SK-N-MC (cell line): ENCODE measurements at regions not wholly inside any gene's neighbourhood (a gene's known extent, or its start where the extent isn't known, plus 50 kb on each side); places are given as distances from the start of the nearest gene placed in this dataset.

Experiments used
- DNase-seq: peaks from one replicate; pipeline ENCODE4 v3.0.0-alpha.2; 2011; ENCODE audit warnings: low read depth, low spot score
- H3K27ac ChIP-seq: fragments of 200-600 bp; sonication (generic); 2 replicates; pipeline ENCODE4 v1.5.1; 2016; ENCODE audit warnings: mixed run types
- H3K36me3 ChIP-seq: fragments of 200-600 bp; sonication (generic); 2 replicates; pipeline ENCODE4 v1.6.1; 2017; ENCODE audit warnings: antibody characterized with exemption, low read length, mixed read lengths; ENCODE audit not compliant: insufficient read depth
- H3K4me3 ChIP-seq: fragments of 200-600 bp; sonication (generic); 2 replicates; pipeline ENCODE4 v1.5.1; 2016
- H3K9ac ChIP-seq: fragments of 200-600 bp; sonication (generic); 2 replicates; pipeline ENCODE4 v1.8.0; 2017; ENCODE audit warnings: mixed run types, mixed read lengths; ENCODE audit not compliant: insufficient read length
- H3K9me3 ChIP-seq: fragments of 200-600 bp; sonication (generic); 2 replicates; pipeline ENCODE4 v1.6.1; 2017; ENCODE audit warnings: low read depth, mild to moderate bottlenecking, antibody characterized with exemption, low read length, moderate library complexity, mixed read lengths
- EZH2 ChIP-seq: fragments of 200-600 bp; sonication (generic); IDR thresholded peaks from one replicate; pipeline ENCODE4 v1.6.1; 2017; ENCODE audit warnings: antibody characterized with exemption
- FOXP2 ChIP-seq: optimal IDR thresholded peaks from 2 replicates; pipeline ENCODE3; 2011; ENCODE audit warnings: mild to moderate bottlenecking, moderate library complexity; ENCODE audit not compliant: insufficient read depth; ENCODE audit errors: extremely low read length, control extremely low read depth
- POLR2AphosphoS5 ChIP-seq: IDR thresholded peaks from 2 replicates; pipeline ENCODE4 v1.6.1; 2012; ENCODE audit warnings: mild to moderate bottlenecking, low read depth, low read length, borderline replicate concordance

- no peak overlapping the region for H3K4me3 ChIP-seq
- no peaks in the 10 kb centered on the region for H3K9me3 ChIP-seq
- no peaks in the 10 kb centered on the region for H3K36me3 ChIP-seq
- TF ChIP-seq FOXP2, result no peak
- no peak for TF ChIP-seq EZH2
- TF ChIP-seq POLR2AphosphoS5, result no peak
- DNase-seq, result no peak
- 0 out of 2 replicates have a peak overlapping the region, but pooled peaks have one; percentile 19 for H3K27ac ChIP-seq
- H3K9ac ChIP-seq, result no peak overlapping the region
Observed at GRCh38 chr18:68494802-68495581, 219.9 kb downstream of the TMX3 start.

DNA sequence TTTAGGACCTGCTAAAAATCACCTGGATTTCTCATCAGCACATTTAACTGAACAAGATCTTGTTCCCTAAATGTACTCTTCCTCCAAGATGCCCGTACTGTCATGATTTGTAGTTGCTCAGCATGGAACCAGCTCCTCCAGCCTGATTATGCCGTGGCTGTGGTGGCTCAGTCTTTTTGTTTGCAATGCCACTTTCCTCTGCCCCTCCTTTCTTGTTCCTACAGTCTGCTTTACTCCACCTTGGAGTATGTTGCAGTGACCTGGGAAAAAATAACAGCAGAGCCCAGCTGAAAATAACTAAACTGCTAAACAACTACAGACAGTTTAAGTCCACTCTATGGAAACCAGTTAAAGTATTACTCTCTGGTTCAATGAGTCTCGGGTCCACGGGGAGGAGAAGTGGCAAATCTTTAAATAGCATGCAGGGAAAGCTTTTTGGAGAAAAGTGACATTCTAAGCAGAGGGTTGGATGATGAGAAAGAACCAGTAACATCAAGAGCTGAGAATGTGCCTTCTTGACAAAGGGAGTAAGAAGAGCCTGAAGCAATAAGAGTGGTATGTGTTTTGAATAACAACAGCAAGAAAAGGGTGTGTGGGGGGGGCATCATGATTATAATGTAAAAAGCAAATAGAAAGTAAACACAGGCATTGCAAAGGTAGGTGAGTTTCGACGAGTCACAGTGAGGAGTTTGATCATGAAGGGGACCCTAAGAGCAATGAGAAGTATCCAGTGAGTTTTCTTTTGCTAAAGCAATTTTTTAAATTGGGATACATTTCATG is 225.7 kb downstream of the TMX3 start:
- Histone ChIP-seq H3K4me3 (no peak overlapping the region), H3K9me3 (no peaks in the 10 kb centered on the region), H3K36me3 (no peaks in the 10 kb centered on the region), H3K27ac (no peak overlapping the region), H3K9ac (no peak overlapping the region)
- no peak for DNase-seq
- TF ChIP-seq POLR2AphosphoS5 (no peak), EZH2 (no peak), FOXP2 (no peak)

GRCh38 chr18:68484241-68484640 is 230.7 kb downstream of the TMX3 start:
- TF ChIP-seq POLR2AphosphoS5, result no peak
- TF ChIP-seq EZH2, result no peak
- TF ChIP-seq FOXP2, result no peak
- H3K9me3 ChIP-seq, result no peaks in the 10 kb centered on the region
- no peak overlapping the region for H3K9ac ChIP-seq
- H3K4me3 ChIP-seq, result no peak overlapping the region
- peak overlapping the region; percentile 54; the same call in 1 of the 2 replicates for H3K27ac ChIP-seq
- DNase-seq, result no peak
- no peaks in the 10 kb centered on the region for H3K36me3 ChIP-seq

GRCh38 chr18:68482815-68483214 is 232.1 kb downstream of the TMX3 start:
- no peak overlapping the region for H3K4me3 ChIP-seq
- no peak for DNase-seq
- TF ChIP-seq FOXP2, result no peak
- no peaks in the 10 kb centered on the region for H3K36me3 ChIP-seq
- H3K9ac ChIP-seq, result no peak overlapping the region
- no peaks in the 10 kb centered on the region for H3K9me3 ChIP-seq
- no peak overlapping the region for H3K27ac ChIP-seq

DNA sequence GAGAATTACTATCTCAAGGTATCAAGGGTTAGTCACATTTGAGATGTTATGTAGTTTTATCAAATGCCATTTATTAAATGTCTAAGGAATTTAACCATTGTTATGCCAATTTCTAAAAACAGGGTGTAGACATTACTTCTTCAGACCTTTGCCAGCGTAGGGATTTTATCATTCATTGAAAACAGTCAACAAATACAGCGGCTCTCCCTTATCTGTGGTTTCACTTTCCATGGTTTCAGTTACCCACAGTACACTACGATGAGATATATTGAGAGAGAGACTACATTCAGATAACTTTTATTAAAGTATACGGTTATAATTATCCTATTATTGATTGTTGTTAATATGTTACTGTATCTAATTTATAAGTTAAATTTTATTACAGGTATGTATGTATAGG is 234.7 kb downstream of the TMX3 start:
- Histone ChIP-seq H3K4me3 (no peak overlapping the region), H3K9ac (no peak overlapping the region), H3K27ac (no peak overlapping the region), H3K36me3 (no peaks in the 10 kb centered on the region), H3K9me3 (no peaks in the 10 kb centered on the region)
- no peak for DNase-seq
- TF ChIP-seq POLR2AphosphoS5, result no peak
- no peak for TF ChIP-seq FOXP2
- TF ChIP-seq EZH2, result no peak

DNA sequence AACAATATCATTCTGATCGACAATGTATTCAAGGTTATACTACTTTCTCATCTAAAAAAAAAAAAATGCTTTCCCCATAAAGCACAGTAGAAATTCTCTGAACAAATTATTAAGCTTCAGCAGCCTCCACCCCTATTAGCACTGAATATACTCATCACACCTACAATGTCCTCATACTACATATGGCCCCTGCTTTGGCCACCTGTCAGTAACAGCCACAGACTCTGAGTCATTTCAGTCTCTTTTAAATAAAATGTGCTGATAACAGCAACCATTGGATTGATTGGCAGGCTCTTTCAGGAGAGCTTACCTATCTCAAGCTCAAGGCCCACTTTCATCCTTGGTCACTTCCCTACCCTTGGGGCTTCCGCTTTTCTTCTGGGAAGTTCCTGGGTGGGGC is 236.7 kb downstream of the TMX3 start:
- Histone ChIP-seq H3K9me3 (no peaks in the 10 kb centered on the region), H3K9ac (no peak overlapping the region), H3K36me3 (no peaks in the 10 kb centered on the region), H3K27ac (no peak overlapping the region), H3K4me3 (no peak overlapping the region)
- TF ChIP-seq FOXP2, result no peak
- no peak for TF ChIP-seq POLR2AphosphoS5
- TF ChIP-seq EZH2, result no peak
- DNase-seq, result no peak

GRCh38 chr18:68475883-68476282 is 239.0 kb downstream of the TMX3 start:
- peak overlapping the region; percentile 64 for H3K4me3 ChIP-seq
- TF ChIP-seq POLR2AphosphoS5, result no peak; the same call in 1 of the 2 replicates
- no peak for TF ChIP-seq FOXP2
- no peak for TF ChIP-seq EZH2
- peak overlapping the region; percentile 24 for H3K9ac ChIP-seq
- peak overlapping the region; percentile 88 for H3K27ac ChIP-seq
- H3K9me3 ChIP-seq, result no peaks in the 10 kb centered on the region
- DNase-seq, result peak; percentile 71
- H3K36me3 ChIP-seq, result no peaks in the 10 kb centered on the region

DNA sequence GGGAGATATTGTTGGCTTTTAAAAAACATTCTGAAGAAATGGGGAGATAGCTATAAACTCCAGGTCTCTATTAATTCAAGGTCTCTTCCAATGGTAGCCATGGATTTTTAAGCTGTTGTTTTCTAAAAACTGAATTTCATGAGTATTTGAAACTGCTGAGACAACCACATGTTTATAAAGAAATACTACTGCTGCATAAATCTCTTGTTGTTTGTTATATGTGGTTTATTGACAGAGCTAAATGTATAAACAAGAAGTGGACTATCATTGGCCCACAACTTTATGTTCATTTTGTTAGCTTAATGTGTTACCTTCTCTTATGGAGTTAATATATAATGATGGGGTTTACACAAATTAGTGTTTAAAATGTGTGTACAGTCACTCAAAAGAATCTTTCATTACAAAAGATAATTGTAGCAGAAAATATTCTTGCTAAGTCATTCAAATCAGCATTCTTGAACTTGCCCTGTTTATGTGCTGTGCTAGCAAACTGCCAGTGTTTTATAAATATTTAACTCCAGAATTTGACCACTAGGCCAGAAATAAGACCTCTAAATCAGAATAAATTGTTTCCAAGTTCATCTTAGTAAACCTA is 242.1 kb downstream of the TMX3 start:
- Histone ChIP-seq H3K36me3 (no peaks in the 10 kb centered on the region), H3K27ac (no peak overlapping the region), H3K4me3 (no peak overlapping the region), H3K9ac (no peak overlapping the region), H3K9me3 (no peaks in the 10 kb centered on the region)
- TF ChIP-seq EZH2 (no peak), FOXP2 (no peak), POLR2AphosphoS5 (no peak)
- no peak for DNase-seq
